Vagina (tissue), 2 donors: ENCODE measurements at regions not wholly inside any gene's neighbourhood (a gene's known extent, or its start where the extent isn't known, plus 50 kb on each side); places are given as distances from the start of the nearest gene placed in this dataset.
"Not testable (repeated sequence)": the region's sequence is repeated elsewhere in the genome, so short reads cannot be mapped to it uniquely, and the experiment has no call there.

ENCODE experiments used
- POLR2AphosphoS5 ChIP-seq, 2 donors: sonication (generic); formaldehyde crosslinking; IDR thresholded peaks; one replicate each; pipeline ENCODE4 v1.9.0; 2017; ENCODE audit warnings: antibody characterized with exemption in 2 of 2, mild to moderate bottlenecking in 2 of 2, low read depth in 1 of 2; ENCODE audit not compliant: insufficient read depth in 1 of 2
- TF ChIP-seq, protein P1 (sequence below), 3 experiments: fragments of 450-650 bp in 2 of 3; fragments of 200-600 bp in 1 of 3; sonication (generic) in 1 of 3; IDR thresholded peaks; one replicate each; pipeline ENCODE4 v1.5.1; 2017 to 2019; ENCODE audit warnings: antibody characterized with exemption in 3 of 3, mild to moderate bottlenecking in 2 of 3, moderate library complexity in 2 of 3

DNA sequence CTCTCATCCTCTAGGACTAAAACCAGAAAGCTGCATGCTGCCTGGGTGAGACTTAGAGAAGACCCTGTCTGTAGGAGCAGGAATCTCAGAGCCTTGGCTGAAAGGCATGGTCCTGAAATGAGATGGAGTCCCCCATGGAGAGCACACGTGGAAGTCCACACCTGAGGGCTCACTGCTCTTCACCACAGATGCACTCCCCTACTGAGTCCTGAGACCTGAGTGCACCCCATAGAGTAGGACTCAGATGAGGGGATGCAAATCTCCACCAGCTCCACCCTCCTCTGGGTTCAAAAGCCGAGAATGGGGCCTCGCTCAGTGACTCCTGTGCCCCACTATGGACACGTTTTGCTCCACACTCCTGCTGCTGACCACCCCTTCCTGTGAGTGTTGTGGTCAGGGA, 171.4 kb upstream of the TP53TG3 start:
- TF ChIP-seq, protein P1, sequence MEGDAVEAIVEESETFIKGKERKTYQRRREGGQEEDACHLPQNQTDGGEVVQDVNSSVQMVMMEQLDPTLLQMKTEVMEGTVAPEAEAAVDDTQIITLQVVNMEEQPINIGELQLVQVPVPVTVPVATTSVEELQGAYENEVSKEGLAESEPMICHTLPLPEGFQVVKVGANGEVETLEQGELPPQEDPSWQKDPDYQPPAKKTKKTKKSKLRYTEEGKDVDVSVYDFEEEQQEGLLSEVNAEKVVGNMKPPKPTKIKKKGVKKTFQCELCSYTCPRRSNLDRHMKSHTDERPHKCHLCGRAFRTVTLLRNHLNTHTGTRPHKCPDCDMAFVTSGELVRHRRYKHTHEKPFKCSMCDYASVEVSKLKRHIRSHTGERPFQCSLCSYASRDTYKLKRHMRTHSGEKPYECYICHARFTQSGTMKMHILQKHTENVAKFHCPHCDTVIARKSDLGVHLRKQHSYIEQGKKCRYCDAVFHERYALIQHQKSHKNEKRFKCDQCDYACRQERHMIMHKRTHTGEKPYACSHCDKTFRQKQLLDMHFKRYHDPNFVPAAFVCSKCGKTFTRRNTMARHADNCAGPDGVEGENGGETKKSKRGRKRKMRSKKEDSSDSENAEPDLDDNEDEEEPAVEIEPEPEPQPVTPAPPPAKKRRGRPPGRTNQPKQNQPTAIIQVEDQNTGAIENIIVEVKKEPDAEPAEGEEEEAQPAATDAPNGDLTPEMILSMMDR (IDR thresholded peaks at IDR 0.05): not testable (repeated sequence)
- not testable (repeated sequence) for TF ChIP-seq POLR2AphosphoS5 (IDR thresholded peaks at IDR 0.05; ENCODE audit: insufficient read depth in 1 of 2, low read depth in 1 of 2)
